ENCODE measurements at regions not wholly inside any gene's neighbourhood (a gene's known extent, or its start where the extent isn't known, plus 50 kb on each side); places are given as distances from the start of the nearest gene placed in this dataset.

DNA sequence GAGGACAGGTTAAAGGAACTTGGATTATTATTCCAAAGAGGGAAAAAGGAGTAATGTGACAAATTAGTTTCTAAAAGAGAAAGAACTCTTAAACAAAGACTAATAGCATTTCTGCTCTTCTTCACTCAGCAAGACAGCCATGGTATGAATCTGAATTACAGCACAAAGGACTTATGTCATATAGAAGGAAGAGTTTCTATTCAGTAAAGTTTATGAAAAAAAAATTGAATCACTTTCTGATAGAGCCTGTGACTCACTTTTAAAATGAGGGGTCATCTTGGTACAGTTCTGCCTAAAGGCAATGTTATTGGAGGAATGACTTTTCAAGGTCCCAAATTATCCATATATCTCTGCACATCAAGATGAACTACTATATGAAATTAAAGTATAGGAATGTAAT, 101.7 kb downstream of the DUSP6 start:
- Histone ChIP-seq H3K9me3 (ENCODE audit: low read depth, low read length) (no peaks in the 10 kb centered on the region), H3K27ac (no peak overlapping the region), H3K9ac (ENCODE audit: insufficient read length) (no peak overlapping the region), H3K36me3 (ENCODE audit: insufficient read depth, low read length) (no peaks in the 10 kb centered on the region), H3K4me3 (no peak overlapping the region)
- no peak for TF ChIP-seq POLR2AphosphoS5 (IDR thresholded peaks at IDR 0.05; ENCODE audit: borderline replicate concordance, low read depth, low read length)
- no peak for TF ChIP-seq FOXP2 (optimal IDR thresholded peaks at IDR 0.05; ENCODE audit: control extremely low read depth, extremely low read length, insufficient read depth)
- no peak for TF ChIP-seq EZH2 (IDR thresholded peaks at IDR 0.05)
- no peak for DNase-seq (ENCODE audit: low read depth, low spot score)

DNA sequence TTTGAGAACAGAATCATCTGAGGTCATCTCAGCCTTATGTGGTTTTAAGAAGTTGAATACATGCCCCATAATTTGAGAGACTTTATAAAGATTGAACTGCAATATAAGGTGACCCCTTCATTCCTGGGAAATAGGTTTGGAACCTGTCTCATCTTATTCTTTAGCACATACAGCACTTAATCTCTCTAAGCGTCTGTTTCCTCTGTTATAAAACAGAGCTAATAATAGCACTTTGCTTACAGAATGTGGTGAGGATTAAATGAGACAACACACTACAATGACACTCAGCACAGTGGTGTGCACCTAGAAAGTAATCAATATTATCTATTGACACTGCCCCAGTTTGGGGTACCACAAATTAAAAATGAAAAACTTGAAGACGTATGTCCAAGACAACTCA, 102.1 kb downstream of the DUSP6 start:
- DNase-seq (ENCODE audit: low read depth, low spot score), result no peak
- no peak for TF ChIP-seq POLR2AphosphoS5 (IDR thresholded peaks at IDR 0.05; ENCODE audit: borderline replicate concordance, low read depth, low read length)
- Histone ChIP-seq H3K27ac (no peak overlapping the region), H3K9me3 (ENCODE audit: low read depth, low read length) (no peaks in the 10 kb centered on the region), H3K9ac (ENCODE audit: insufficient read length) (no peak overlapping the region), H3K36me3 (ENCODE audit: insufficient read depth, low read length) (no peaks in the 10 kb centered on the region), H3K4me3 (no peak overlapping the region)

DNA sequence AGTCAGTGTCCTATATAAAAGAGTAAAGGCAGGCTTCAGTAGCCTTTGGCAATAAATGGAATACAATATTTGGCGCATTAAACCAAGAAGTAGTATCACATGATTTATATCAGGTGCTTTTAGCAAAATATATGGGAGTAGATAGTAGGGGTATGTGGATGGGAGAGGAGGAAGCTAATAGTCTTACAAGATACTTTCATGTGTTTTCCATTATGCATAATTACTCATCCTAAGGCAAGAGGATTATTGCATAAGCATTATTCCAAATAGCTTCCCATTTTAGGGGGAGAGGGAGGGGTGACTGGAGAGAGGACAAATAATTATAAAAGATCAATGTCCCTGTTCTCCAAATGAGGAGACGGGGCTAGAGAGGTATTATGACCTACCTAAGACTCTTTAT, 104.3 kb downstream of the DUSP6 start:
- H3K36me3 ChIP-seq (ENCODE audit: insufficient read depth, low read length), result no peaks in the 10 kb centered on the region
- H3K9ac ChIP-seq (ENCODE audit: insufficient read length), result no peak overlapping the region
- H3K27ac ChIP-seq, result no peak overlapping the region
- H3K4me3 ChIP-seq, result 0 out of 2 replicates have a peak overlapping the region, but pooled peaks have one; percentile 3
- no peak for DNase-seq (ENCODE audit: low read depth, low spot score)
- TF ChIP-seq POLR2AphosphoS5 (IDR thresholded peaks at IDR 0.05; ENCODE audit: borderline replicate concordance, low read depth, low read length), result no peak
- TF ChIP-seq FOXP2 (optimal IDR thresholded peaks at IDR 0.05; ENCODE audit: control extremely low read depth, extremely low read length, insufficient read depth), result no peak
- no peak for TF ChIP-seq EZH2 (IDR thresholded peaks at IDR 0.05)
- H3K9me3 ChIP-seq (ENCODE audit: low read depth, low read length), result no peaks in the 10 kb centered on the region

- TF ChIP-seq FOXP2 (optimal IDR thresholded peaks at IDR 0.05; ENCODE audit: control extremely low read depth, extremely low read length, insufficient read depth), result no peak
- no peak for TF ChIP-seq EZH2 (IDR thresholded peaks at IDR 0.05)
- TF ChIP-seq POLR2AphosphoS5 (IDR thresholded peaks at IDR 0.05; ENCODE audit: borderline replicate concordance, low read depth, low read length), result no peak
- Histone ChIP-seq H3K4me3 (0 out of 2 replicates have a peak overlapping the region, but pooled peaks have one; percentile 3), H3K27ac (no peak overlapping the region), H3K9ac (ENCODE audit: insufficient read length) (no peak overlapping the region), H3K36me3 (ENCODE audit: insufficient read depth, low read length) (no peaks in the 10 kb centered on the region), H3K9me3 (ENCODE audit: low read depth, low read length) (no peaks in the 10 kb centered on the region)
- no peak for DNase-seq (ENCODE audit: low read depth, low spot score)
Observed at GRCh38 chr12:89247541-89247942, 104.8 kb downstream of the DUSP6 start.

DNA sequence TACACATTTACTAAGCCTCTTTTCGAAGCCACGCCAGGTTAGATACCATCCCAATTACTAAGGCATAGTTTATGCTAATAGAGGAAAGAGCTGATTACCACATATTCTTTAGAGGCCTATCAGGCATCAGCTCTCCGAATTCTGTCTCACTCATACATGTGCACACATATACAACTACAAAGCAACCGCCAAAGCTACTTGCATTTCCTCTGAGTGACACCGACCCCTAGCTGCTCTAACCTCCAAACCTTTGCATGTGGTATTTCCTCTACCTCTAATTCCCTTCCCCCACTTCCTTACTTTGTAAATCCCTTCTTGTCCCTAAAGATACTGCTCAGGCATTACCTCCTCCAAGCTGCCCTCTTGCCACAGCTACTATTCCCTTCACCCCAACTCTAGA, 107.2 kb downstream of the DUSP6 start:
- H3K36me3 ChIP-seq (ENCODE audit: insufficient read depth, low read length), result no peaks in the 10 kb centered on the region
- peak overlapping the region; percentile 47 for H3K4me3 ChIP-seq
- no peak overlapping the region for H3K27ac ChIP-seq
- no peak overlapping the region for H3K9ac ChIP-seq (ENCODE audit: insufficient read length)
- no peak for TF ChIP-seq FOXP2 (optimal IDR thresholded peaks at IDR 0.05; ENCODE audit: control extremely low read depth, extremely low read length, insufficient read depth)
- no peak for TF ChIP-seq POLR2AphosphoS5 (IDR thresholded peaks at IDR 0.05; ENCODE audit: borderline replicate concordance, low read depth, low read length)
- no peak for TF ChIP-seq EZH2 (IDR thresholded peaks at IDR 0.05)
- no peak for DNase-seq (ENCODE audit: low read depth, low spot score)
- no peaks in the 10 kb centered on the region; the same call in 1 of the 2 replicates for H3K9me3 ChIP-seq (ENCODE audit: low read depth, low read length)

DNA sequence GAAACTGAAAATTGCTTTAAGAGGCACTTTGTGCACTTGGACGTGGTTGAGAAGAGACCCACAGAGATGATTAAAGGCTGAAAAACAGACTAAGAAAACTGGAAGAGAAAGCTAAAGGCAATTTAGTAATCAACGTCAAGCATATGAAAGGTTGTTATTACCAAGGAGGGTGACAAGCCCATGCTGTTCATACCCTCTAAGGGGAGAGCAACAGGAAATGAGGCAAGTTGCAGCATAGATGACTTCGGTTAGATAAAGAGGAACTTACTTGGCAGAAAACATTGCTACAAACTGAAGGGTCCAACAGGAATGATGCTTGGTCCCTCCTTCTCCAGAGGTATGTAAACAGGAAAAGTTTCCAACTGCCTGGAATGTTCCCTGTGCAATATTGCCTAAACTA, 107.8 kb downstream of the DUSP6 start:
- DNase-seq (ENCODE audit: low read depth, low spot score), result no peak
- Histone ChIP-seq H3K9me3 (ENCODE audit: low read depth, low read length) (no peaks in the 10 kb centered on the region; the same call in 1 of the 2 replicates), H3K27ac (no peak overlapping the region), H3K36me3 (ENCODE audit: insufficient read depth, low read length) (no peaks in the 10 kb centered on the region), H3K9ac (ENCODE audit: insufficient read length) (no peak overlapping the region), H3K4me3 (peak overlapping the region; percentile 37)
- TF ChIP-seq EZH2 (IDR thresholded peaks at IDR 0.05), result no peak
- TF ChIP-seq POLR2AphosphoS5 (IDR thresholded peaks at IDR 0.05; ENCODE audit: borderline replicate concordance, low read depth, low read length), result no peak
- no peak for TF ChIP-seq FOXP2 (optimal IDR thresholded peaks at IDR 0.05; ENCODE audit: control extremely low read depth, extremely low read length, insufficient read depth)

- H3K4me3 ChIP-seq, result no peak overlapping the region
- no peak for DNase-seq (ENCODE audit: low read depth, low spot score)
Observed at GRCh38 chr12:89243771-89244170, 108.5 kb downstream of the DUSP6 start.

DNA sequence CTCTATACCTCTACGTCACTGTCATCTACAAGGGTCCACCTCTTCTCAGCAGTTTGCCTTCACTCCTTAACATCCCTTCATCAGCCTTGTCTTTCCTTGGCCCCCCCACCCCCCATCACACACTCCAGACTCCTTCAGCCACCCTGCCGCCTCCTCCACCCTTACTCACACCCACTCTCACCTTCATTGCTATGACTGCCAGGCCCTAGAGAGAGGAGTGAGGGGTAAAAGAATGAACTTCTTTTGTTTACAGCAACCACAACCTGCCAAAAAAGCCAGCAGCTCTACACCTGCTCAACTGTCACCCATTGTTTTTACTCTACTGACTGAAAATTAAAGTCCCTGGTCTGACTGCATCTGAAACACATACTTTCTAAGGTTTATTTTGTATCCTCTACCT, 112.8 kb downstream of the DUSP6 start:
- Histone ChIP-seq H3K36me3 (ENCODE audit: insufficient read depth, low read length) (no peaks in the 10 kb centered on the region), H3K27ac (no peak overlapping the region), H3K9me3 (ENCODE audit: low read depth, low read length) (no peaks in the 10 kb centered on the region; the same call in 1 of the 2 replicates), H3K9ac (ENCODE audit: insufficient read length) (no peak overlapping the region), H3K4me3 (no peak overlapping the region)
- DNase-seq (ENCODE audit: low read depth, low spot score), result no peak
- TF ChIP-seq EZH2 (IDR thresholded peaks at IDR 0.05), result no peak
- no peak for TF ChIP-seq FOXP2 (optimal IDR thresholded peaks at IDR 0.05; ENCODE audit: control extremely low read depth, extremely low read length, insufficient read depth)
- no peak for TF ChIP-seq POLR2AphosphoS5 (IDR thresholded peaks at IDR 0.05; ENCODE audit: borderline replicate concordance, low read depth, low read length)

More at GRCh38 chr12:89243771-89244170, 108.5 kb downstream of the DUSP6 start:
- no peaks in the 10 kb centered on the region; the same call in 1 of the 2 replicates for H3K9me3 ChIP-seq (ENCODE audit: low read depth, low read length)
- TF ChIP-seq EZH2 (IDR thresholded peaks at IDR 0.05), result no peak
- no peak for TF ChIP-seq FOXP2 (optimal IDR thresholded peaks at IDR 0.05; ENCODE audit: control extremely low read depth, extremely low read length, insufficient read depth)
- no peak for TF ChIP-seq POLR2AphosphoS5 (IDR thresholded peaks at IDR 0.05; ENCODE audit: borderline replicate concordance, low read depth, low read length)
- no peak overlapping the region for H3K27ac ChIP-seq
- H3K36me3 ChIP-seq (ENCODE audit: insufficient read depth, low read length), result no peaks in the 10 kb centered on the region
- H3K9ac ChIP-seq (ENCODE audit: insufficient read length), result no peak overlapping the region

DNA sequence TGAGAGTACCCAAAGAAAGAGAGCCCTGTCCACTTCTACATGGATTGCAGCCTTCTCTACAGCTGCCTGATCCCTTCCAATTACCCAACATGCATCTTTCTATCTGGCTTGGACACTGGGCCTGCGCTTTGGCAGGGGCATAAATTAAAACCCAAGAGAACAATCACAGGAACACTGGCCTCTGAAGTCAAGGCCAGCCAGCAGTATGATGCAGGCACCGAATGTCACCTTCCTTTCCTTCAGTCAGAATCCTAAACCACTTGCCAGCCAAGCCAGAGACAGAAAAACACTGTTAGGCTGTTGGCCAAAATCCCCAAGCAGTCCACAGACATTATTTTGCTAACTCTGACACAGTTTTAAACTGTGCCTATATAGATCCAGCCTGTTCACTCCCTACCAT, 113.7 kb downstream of the DUSP6 start:
- H3K36me3 ChIP-seq (ENCODE audit: insufficient read depth, low read length), result no peaks in the 10 kb centered on the region
- H3K9me3 ChIP-seq (ENCODE audit: low read depth, low read length), result no peaks in the 10 kb centered on the region; the same call in 1 of the 2 replicates
- H3K27ac ChIP-seq, result no peak overlapping the region
- no peak for DNase-seq (ENCODE audit: low read depth, low spot score)
- no peak overlapping the region for H3K9ac ChIP-seq (ENCODE audit: insufficient read length)
- no peak overlapping the region for H3K4me3 ChIP-seq
- TF ChIP-seq EZH2 (IDR thresholded peaks at IDR 0.05) (no peak), POLR2AphosphoS5 (IDR thresholded peaks at IDR 0.05; ENCODE audit: borderline replicate concordance, low read depth, low read length) (no peak), FOXP2 (optimal IDR thresholded peaks at IDR 0.05; ENCODE audit: control extremely low read depth, extremely low read length, insufficient read depth) (no peak)

All from SK-N-MC (cell line).